Ovary (tissue), 3 donors: ENCODE measurements at regions not wholly inside any gene's neighbourhood (a gene's known extent, or its start where the extent isn't known, plus 50 kb on each side); places are given as distances from the start of the nearest gene placed in this dataset.
"Not testable (repeated sequence)": the region's sequence is repeated elsewhere in the genome, so short reads cannot be mapped to it uniquely, and the experiment has no call there.

Experiments used
- CTCF ChIP-seq, 3 donors: fragments of 450-650 bp in 2 of 3; fragments of 200-600 bp in 1 of 3; IDR thresholded peaks; one replicate each; pipeline versions ENCODE4 v1.5.1 to v1.8.0; 2016 to 2022; ENCODE audit warnings: antibody characterized with exemption in 3 of 3, mild to moderate bottlenecking in 1 of 3
- EP300 ChIP-seq: sonication (generic); formaldehyde crosslinking; IDR thresholded peaks from one replicate; pipeline ENCODE4 v1.6.1; 2017; ENCODE audit warnings: antibody characterized with exemption
- POLR2A ChIP-seq: fragments of 450-650 bp; IDR thresholded peaks from one replicate; pipeline ENCODE4 v1.6.1; 2017; ENCODE audit warnings: antibody characterized with exemption, mild to moderate bottlenecking, moderate library complexity
- donor health status: DM: no; HTN: no; CAD: no.

GRCh38 chrX:1122851-1123250 lies 89.6 kb downstream of the CRLF2 start:
- TF ChIP-seq EP300; CTCF (IDR thresholded peaks at IDR 0.05); POLR2A: not testable (repeated sequence)
